Suprapubic skin (tissue), 4 donors: ENCODE measurements at regions not wholly inside any gene's neighbourhood (a gene's known extent, or its start where the extent isn't known, plus 50 kb on each side); places are given as distances from the start of the nearest gene placed in this dataset.

ENCODE experiments used
- DNase-seq, 2 donors: peaks; one replicate each; pipeline ENCODE4 v3.0.0-alpha.2; 2019; ENCODE audit warnings: low spot score in 2 of 2
- H3K27ac ChIP-seq: fragments of 200-600 bp; sonication (generic); one replicate; pipeline ENCODE4 v1.5.1; 2019
- H3K27me3 ChIP-seq: fragments of 200-600 bp; sonication (generic); one replicate; pipeline ENCODE4 v1.5.1; 2019
- H3K36me3 ChIP-seq: fragments of 200-600 bp; sonication (generic); one replicate; pipeline ENCODE4 v1.5.1; 2019
- H3K4me1 ChIP-seq: fragments of 200-600 bp; sonication (generic); one replicate; pipeline ENCODE4 v1.5.1; 2019
- H3K4me3 ChIP-seq: fragments of 200-600 bp; sonication (generic); one replicate; pipeline ENCODE4 v1.5.1; 2019; ENCODE audit warnings: mild to moderate bottlenecking
- H3K9me3 ChIP-seq: fragments of 200-600 bp; sonication (generic); one replicate; pipeline ENCODE4 v1.5.1; 2019
- CTCF ChIP-seq, 2 donors: fragments of 200-600 bp in 1 of 2; fragments of 450-650 bp in 1 of 2; sonication (generic) in 1 of 2; IDR thresholded peaks; one replicate each; pipeline ENCODE4 v1.5.1; 2016 to 2019; ENCODE audit warnings: antibody characterized with exemption in 2 of 2, mild to moderate bottlenecking in 1 of 2, moderate library complexity in 1 of 2
- EP300 ChIP-seq: sonication (generic); formaldehyde crosslinking; IDR thresholded peaks from one replicate; pipeline ENCODE4 v1.6.1; 2017; ENCODE audit warnings: antibody characterized with exemption
- POLR2A ChIP-seq, 2 donors: fragments of 450-650 bp; IDR thresholded peaks; one replicate each; pipeline ENCODE4 v1.6.1; 2017; ENCODE audit warnings: antibody characterized with exemption in 2 of 2, mild to moderate bottlenecking in 2 of 2, moderate library complexity in 2 of 2
- POLR2AphosphoS5 ChIP-seq, 3 donors: sonication (generic); formaldehyde crosslinking; IDR thresholded peaks; one replicate each; pipeline ENCODE4 v1.6.1; 2017; ENCODE audit warnings: antibody characterized with exemption in 3 of 3
- WGBS: methylation state at CpG from one replicate; pipeline ENCODE4 v1.1.5; 2018; 5-methylcytosine and 5-hydroxymethylcytosine counted together

- no peak for DNase-seq
- Histone ChIP-seq H3K9me3 (no peaks in the 10 kb centered on the region), H3K27me3 (no peaks in the 10 kb centered on the region), H3K4me1 (no peaks in the 10 kb centered on the region), H3K27ac (no peak overlapping the region), H3K4me3 (no peak overlapping the region), H3K36me3 (no peaks in the 10 kb centered on the region)
- 67% methylated on average over 1 of the region's 3 CpGs for WGBS
- TF ChIP-seq POLR2AphosphoS5 (IDR thresholded peaks at IDR 0.05) (no peak), POLR2A (IDR thresholded peaks at IDR 0.05) (no peak), CTCF (IDR thresholded peaks at IDR 0.05) (no peak), EP300 (no peak)
Observed at GRCh38 chr4:16310606-16311005, 84.3 kb upstream of the TAPT1 start.

GRCh38 chr4:16302648-16303047, 76.4 kb upstream of the TAPT1 start:
- Histone ChIP-seq H3K4me3 (no peak overlapping the region), H3K27me3 (no peaks in the 10 kb centered on the region), H3K9me3 (no peaks in the 10 kb centered on the region), H3K27ac (no peak overlapping the region), H3K4me1 (no peaks in the 10 kb centered on the region), H3K36me3 (no peaks in the 10 kb centered on the region)
- DNase-seq: no peak
- TF ChIP-seq EP300 (no peak), POLR2A (IDR thresholded peaks at IDR 0.05) (no peak), CTCF (IDR thresholded peaks at IDR 0.05) (no peak)
- 78% methylated on average over 3 of the region's 3 CpGs for whole genome bisulfite sequencing

- DNase-seq: no peak
- Histone ChIP-seq H3K9me3 (no peaks in the 10 kb centered on the region), H3K27me3 (no peaks in the 10 kb centered on the region), H3K4me1 (no peaks in the 10 kb centered on the region), H3K27ac (no peak overlapping the region), H3K4me3 (no peak overlapping the region), H3K36me3 (no peaks in the 10 kb centered on the region)
- 94% methylated on average over 1 of the region's 1 CpG for WGBS
- no peak for TF ChIP-seq EP300
- TF ChIP-seq POLR2A (IDR thresholded peaks at IDR 0.05): no peak
- TF ChIP-seq CTCF (IDR thresholded peaks at IDR 0.05): no peak
- TF ChIP-seq POLR2AphosphoS5 (IDR thresholded peaks at IDR 0.05): no peak
Observed at GRCh38 chr4:16297003-16297402, 70.7 kb upstream of the TAPT1 start.

GRCh38 chr4:16294455-16294854, 68.2 kb upstream of the TAPT1 start:
- no peak overlapping the region for H3K4me3 ChIP-seq
- DNase-seq: no peak
- no peaks in the 10 kb centered on the region for H3K9me3 ChIP-seq
- H3K27ac ChIP-seq: no peak overlapping the region
- H3K27me3 ChIP-seq: no peaks in the 10 kb centered on the region
- no peaks in the 10 kb centered on the region for H3K36me3 ChIP-seq
- TF ChIP-seq POLR2A (IDR thresholded peaks at IDR 0.05): no peak
- TF ChIP-seq CTCF (IDR thresholded peaks at IDR 0.05): no peak
- no peak for TF ChIP-seq POLR2AphosphoS5 (IDR thresholded peaks at IDR 0.05)
- no peak for TF ChIP-seq EP300
- peaks cover 7% of the 10 kb centered on the region for H3K4me1 ChIP-seq
- WGBS: 79% methylated on average over 1 of the region's 1 CpG

GRCh38 chr4:16293210-16293838, 67.1 kb upstream of the TAPT1 start:
- no peak overlapping the region for H3K27ac ChIP-seq
- no peak overlapping the region for H3K4me3 ChIP-seq
- no peaks in the 10 kb centered on the region for H3K36me3 ChIP-seq
- H3K4me1 ChIP-seq: peaks cover 7% of the 10 kb centered on the region
- no peaks in the 10 kb centered on the region for H3K27me3 ChIP-seq
- WGBS: 97% methylated on average over 2 of the region's 2 CpGs
- no peaks in the 10 kb centered on the region for H3K9me3 ChIP-seq
- TF ChIP-seq POLR2AphosphoS5 (IDR thresholded peaks at IDR 0.05) (no peak), POLR2A (IDR thresholded peaks at IDR 0.05) (no peak), CTCF (IDR thresholded peaks at IDR 0.05) (no peak), EP300 (no peak)
- no peak for DNase-seq
